IMR-90 (cell line): ENCODE measurements at regions not wholly inside any gene's neighbourhood (a gene's known extent, or its start where the extent isn't known, plus 50 kb on each side); places are given as distances from the start of the nearest gene placed in this dataset.

Experiments used
- ATAC-seq: fragments of 200-7000 bp; cut with Tn5 transposase; 2 replicates; pipeline ENCODE4 v1.9.1; 2020; ENCODE audit warnings: low read depth, mild to moderate bottlenecking, moderate library complexity
- BruUV-seq: library from RNA; stranded (reverse); fragments of 400-500 nt; replicated peaks from 2 replicates; lab custom pipeline; 2021; lab: Mats Ljungman, UMichigan
- CTCF ChIA-PET: fragments of 300-600 bp; formaldehyde crosslinking; extraction: SDS; loops from one replicate; lab custom pipeline; 2021; ENCODE audit warnings: antibody characterized with exemption; lab: Yijun Ruan, JAX
- POLR2A ChIA-PET: fragments of 300-600 bp; sonication (Branson Sonifier 250); formaldehyde crosslinking; loops from one replicate; lab custom pipeline; 2022; ENCODE audit warnings: antibody characterized with exemption; ENCODE audit not compliant: unreplicated experiment; lab: Charles Lee
- DNase-seq: peaks from one replicate; pipeline ENCODE4 v3.0.0; 2013
- H2AFZ ChIP-seq: replicated peaks from 2 replicates; pipeline ENCODE3; 2013; ENCODE audit warnings: low read length, mild to moderate bottlenecking; ENCODE audit not compliant: poor library complexity
- H2AK5ac ChIP-seq: 2 replicates; pipeline ENCODE4 v1.6.1; 2013; ENCODE audit warnings: low read depth, low read length, inconsistent platforms
- H2AK9ac ChIP-seq: replicated peaks from 2 replicates; pipeline ENCODE3; 2013; ENCODE audit warnings: mild to moderate bottlenecking, low read depth, low read length, moderate library complexity; ENCODE audit not compliant: poor library complexity
- H2BK120ac ChIP-seq: 2 replicates; pipeline ENCODE4 v1.6.1; 2013; ENCODE audit warnings: low read depth, low read length, inconsistent platforms
- H2BK15ac ChIP-seq: 3 replicates; pipeline ENCODE4 v1.6.1; 2013; ENCODE audit warnings: low read depth, low read length, inconsistent platforms
- H2BK20ac ChIP-seq: 2 replicates; pipeline ENCODE4 v1.6.1; 2013; ENCODE audit warnings: low read depth, mild to moderate bottlenecking, inconsistent platforms, low read length, moderate library complexity
- H2BK5ac ChIP-seq: 2 replicates; pipeline ENCODE4 v1.6.1; 2013; ENCODE audit warnings: mild to moderate bottlenecking, low read depth, low read length, inconsistent platforms; ENCODE audit not compliant: poor library complexity, severe bottlenecking
- H3K14ac ChIP-seq: replicated peaks from 2 replicates; pipeline ENCODE4 v1.6.1; 2013; ENCODE audit warnings: low read depth, low read length, inconsistent platforms
- H3K18ac ChIP-seq: 2 replicates; pipeline ENCODE4 v1.6.1; 2013; ENCODE audit warnings: low read depth, low read length, control low read depth
- H3K23ac ChIP-seq: 2 replicates; pipeline ENCODE4 v1.6.1; 2013; ENCODE audit warnings: low read depth, low read length, inconsistent platforms
- H3K27ac ChIP-seq: 2 replicates; pipeline ENCODE4 v1.5.1; 2013; ENCODE audit warnings: mild to moderate bottlenecking, control low read depth, low read length; ENCODE audit not compliant: insufficient read depth
- H3K27me3 ChIP-seq: 2 replicates; pipeline ENCODE4 v1.6.1; 2013; ENCODE audit warnings: low read length; ENCODE audit not compliant: control insufficient read depth, insufficient read depth
- H3K36me3 ChIP-seq: 2 replicates; pipeline ENCODE4 v1.6.1; 2013; ENCODE audit warnings: low read length, mixed read lengths; ENCODE audit not compliant: control insufficient read depth, insufficient read depth
- H3K4ac ChIP-seq: 2 replicates; pipeline ENCODE4 v1.6.1; 2013; ENCODE audit warnings: low read depth, low read length, inconsistent platforms
- H3K4me1 ChIP-seq: 2 replicates; pipeline ENCODE4 v1.6.1; 2013; ENCODE audit warnings: low read length, mixed read lengths; ENCODE audit not compliant: control insufficient read depth, insufficient read depth
- H3K4me2 ChIP-seq: 2 replicates; pipeline ENCODE4 v1.6.1; 2013; ENCODE audit warnings: low read depth, mild to moderate bottlenecking, control low read depth, low read length, moderate library complexity
- H3K4me3 ChIP-seq: 2 replicates; pipeline ENCODE4 v1.5.1; 2013; ENCODE audit warnings: low read depth, mild to moderate bottlenecking, control low read depth, low read length, moderate library complexity; ENCODE audit not compliant: insufficient read depth
- H3K56ac ChIP-seq: 2 replicates; pipeline ENCODE4 v1.6.1; 2013; ENCODE audit warnings: low read length, inconsistent platforms; ENCODE audit not compliant: insufficient read depth; ENCODE audit errors: extremely low read depth
- H3K79me1 ChIP-seq, 2 experiments: 2 replicates each; pipeline ENCODE4 v1.6.1; 2013; ENCODE audit warnings: low read length in 2 of 2, inconsistent platforms in 1 of 2, low read depth in 1 of 2
- H3K9ac ChIP-seq: 2 replicates; pipeline ENCODE4 v1.6.1; 2013; ENCODE audit warnings: low read depth, low read length, control low read depth
- H3K9me1 ChIP-seq: 2 replicates; pipeline ENCODE4 v1.6.1; 2013; ENCODE audit warnings: low read length, inconsistent platforms; ENCODE audit not compliant: insufficient read depth
- H3K9me3 ChIP-seq: 2 replicates; pipeline ENCODE4 v1.6.1; 2013; ENCODE audit warnings: low read length; ENCODE audit not compliant: control insufficient read depth, insufficient read depth
- H4K20me1 ChIP-seq: 2 replicates; pipeline ENCODE4 v1.6.1; 2013; ENCODE audit warnings: low read length, inconsistent platforms; ENCODE audit not compliant: insufficient read depth
- H4K5ac ChIP-seq: 2 replicates; pipeline ENCODE4 v1.6.1; 2013; ENCODE audit warnings: mild to moderate bottlenecking, low read depth, low read length, control low read depth
- H4K8ac ChIP-seq, 2 experiments: 2 replicates each; pipeline ENCODE4 v1.6.1; 2013; ENCODE audit warnings: low read depth in 2 of 2, low read length in 2 of 2, control low read depth in 1 of 2, inconsistent platforms in 1 of 2
- H4K91ac ChIP-seq: 2 replicates; pipeline ENCODE4 v1.6.1; 2013; ENCODE audit warnings: low read depth, low read length, inconsistent platforms; ENCODE audit not compliant: insufficient read depth
- CHD1 ChIP-seq: IDR thresholded peaks from 2 replicates; pipeline ENCODE4 v1.6.1; 2012; ENCODE audit warnings: low read depth, low read length, improper control_type of control experiment
- MAFK ChIP-seq: IDR thresholded peaks from 2 replicates; pipeline ENCODE4 v1.6.1; 2012; ENCODE audit warnings: low read depth, low read length, improper control_type of control experiment
- MAZ ChIP-seq: IDR thresholded peaks from 2 replicates; pipeline ENCODE4 v1.6.1; 2012; ENCODE audit warnings: low read depth, mild to moderate bottlenecking, low read length, improper control_type of control experiment, moderate library complexity, borderline replicate concordance
- MXI1 ChIP-seq: IDR thresholded peaks from 2 replicates; pipeline ENCODE4 v1.6.1; 2012; ENCODE audit warnings: low read depth, mild to moderate bottlenecking, low read length, moderate library complexity, borderline replicate concordance
- POLR2A ChIP-seq: IDR thresholded peaks from 2 replicates; pipeline ENCODE4 v1.6.1; 2012; ENCODE audit warnings: mild to moderate bottlenecking, low read depth, low read length
- RAD21 ChIP-seq: IDR thresholded peaks from 2 replicates; pipeline ENCODE4 v1.6.1; 2012; ENCODE audit warnings: low read length, improper control_type of control experiment
- RCOR1 ChIP-seq: IDR thresholded peaks from 2 replicates; pipeline ENCODE4 v1.6.1; 2012; ENCODE audit warnings: mild to moderate bottlenecking, low read length, improper control_type of control experiment; ENCODE audit not compliant: insufficient replicate concordance
- RFX5 ChIP-seq: IDR thresholded peaks from 2 replicates; pipeline ENCODE4 v1.8.0; 2012; ENCODE audit warnings: low read depth, mild to moderate bottlenecking, low read length, moderate library complexity
- SMC3 ChIP-seq: fragments of 150-350 bp; IDR thresholded peaks from 2 replicates; pipeline ENCODE4 v1.6.1; 2016; ENCODE audit warnings: low read depth, mild to moderate bottlenecking, antibody characterized with exemption, low read length, moderate library complexity
- WGBS, 2 experiments: methylation state at CpG; one replicate each; pipeline versions ENCODE4 v1.1.5 to v1.1.7; 2013; ENCODE audit warnings: missing lambda C conversion rate in 2 of 2; ENCODE audit not compliant: insufficient read length in 1 of 2; ENCODE audit errors: extremely low coverage in 2 of 2; 5-methylcytosine and 5-hydroxymethylcytosine counted together
- dilution Hi-C: fragments of 300-500 bp; cut with HindIII; formaldehyde crosslinking; loops from one replicate; pipeline ENCODE4 v1.14.3; 2018; ENCODE audit warnings: low sequenced_read_pairs; ENCODE audit not compliant: unreplicated experiment
- in situ Hi-C: fragments of 300-500 bp; cut with MboI; formaldehyde crosslinking; loops from 3 replicates; pipeline ENCODE4 v1.14.3; 2019; ENCODE audit warnings: low sequenced_read_pairs, inconsistent platforms, mixed read lengths
- intact Hi-C: fragments of 100-400 bp; cut with micrococcal nuclease; formaldehyde crosslinking; loops from 2 replicates; pipeline ENCODE4 v1.10.0; 2022
- TF ChIP-seq, protein P1 (sequence below): fragments of 150-350 bp; IDR thresholded peaks from 2 replicates; pipeline ENCODE4 v1.6.1; 2016; ENCODE audit warnings: low read depth, mild to moderate bottlenecking, low read length, moderate library complexity, borderline replicate concordance
- TF ChIP-seq, protein P2 (sequence below): conservative IDR thresholded peaks from 2 replicates; pipeline ENCODE4 v1.5.1; 2012; ENCODE audit warnings: mild to moderate bottlenecking, low read depth, low read length, improper control_type of control experiment
- TF ChIP-seq, protein P3 (sequence below): fragments of 150-350 bp; IDR thresholded peaks from 2 replicates; pipeline ENCODE4 v1.6.1; 2017; ENCODE audit warnings: mild to moderate bottlenecking, antibody characterized with exemption, low read length, low read depth

DNA sequence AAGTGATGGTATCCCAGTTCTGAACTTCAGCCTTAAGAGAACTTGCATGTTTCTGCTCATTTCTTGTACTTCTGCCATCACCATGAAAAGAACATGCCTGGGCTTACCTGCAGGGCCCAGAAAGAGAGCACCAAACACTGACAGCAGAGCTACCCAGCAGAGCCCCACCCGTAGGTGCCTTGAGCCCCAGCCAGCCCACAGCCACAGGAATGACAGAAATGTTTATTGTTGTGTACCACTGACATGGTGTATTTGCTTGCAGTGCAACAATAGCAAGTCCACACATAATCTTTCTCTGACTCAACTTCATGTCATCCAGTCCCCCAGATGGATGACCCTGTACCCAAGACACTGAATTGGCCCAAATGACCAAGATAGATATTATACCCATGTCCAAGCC is 195.2 kb downstream of the TSHZ3 start:
- DNase-seq (peak; percentile 4), ATAC-seq (no peak; the same call in 1 of the 2 replicates)
- Histone ChIP-seq H2BK20ac (peak overlapping the region; percentile 61; the same call in 1 of the 2 replicates), H3K4ac (peak overlapping the region; percentile 50; the same call in 1 of the 2 replicates), H3K27me3 (no peaks in the 10 kb centered on the region), H3K14ac (peak overlapping the region; percentile 60; the same call in 1 of the 2 replicates), H4K91ac (no peak overlapping the region; the same call in 1 of the 2 replicates), H3K18ac (peak overlapping the region; percentile 35; the same call in 1 of the 2 replicates), H3K4me1 (peaks cover 4% of the 10 kb centered on the region; the same call in 1 of the 2 replicates), H3K9me3 (no peaks in the 10 kb centered on the region), H2AFZ (peak overlapping the region; percentile 61), H4K8ac (peak overlapping the region in 1 of 2 experiments; percentile 31; a peak in 1 of 4 replicates), H3K23ac (no peak overlapping the region), H4K20me1 (no peaks in the 10 kb centered on the region), H3K9me1 (no peaks in the 10 kb centered on the region), H3K9ac (no peak overlapping the region), H3K79me1 (no peaks in the 10 kb centered on the region), H3K36me3 (no peaks in the 10 kb centered on the region), H2BK5ac (no peak overlapping the region), H3K56ac (no peak overlapping the region), H2BK120ac (peak overlapping the region; percentile 71; the same call in 1 of the 2 replicates), H2AK9ac (no peak overlapping the region), H3K4me3 (no peak overlapping the region), H2BK15ac (no peak overlapping the region), H3K27ac (no peak overlapping the region), H3K4me2 (no peak overlapping the region), H2AK5ac (0 out of 2 replicates have a peak overlapping the region, but pooled peaks have one; percentile 15), H4K5ac (no peak overlapping the region)
- POLR2A ChIA-PET = no interaction called here
- CTCF ChIA-PET = no interaction called here
- dilution Hi-C loops = no loop called here
- intact Hi-C loops = no loop called here
- BruUV-seq = no TSS peak
- in situ Hi-C loops = no loop called here
- TF ChIP-seq, protein P1, sequence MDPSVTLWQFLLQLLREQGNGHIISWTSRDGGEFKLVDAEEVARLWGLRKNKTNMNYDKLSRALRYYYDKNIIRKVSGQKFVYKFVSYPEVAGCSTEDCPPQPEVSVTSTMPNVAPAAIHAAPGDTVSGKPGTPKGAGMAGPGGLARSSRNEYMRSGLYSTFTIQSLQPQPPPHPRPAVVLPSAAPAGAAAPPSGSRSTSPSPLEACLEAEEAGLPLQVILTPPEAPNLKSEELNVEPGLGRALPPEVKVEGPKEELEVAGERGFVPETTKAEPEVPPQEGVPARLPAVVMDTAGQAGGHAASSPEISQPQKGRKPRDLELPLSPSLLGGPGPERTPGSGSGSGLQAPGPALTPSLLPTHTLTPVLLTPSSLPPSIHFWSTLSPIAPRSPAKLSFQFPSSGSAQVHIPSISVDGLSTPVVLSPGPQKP = no peak
- TF ChIP-seq MAZ = no peak
- no peak for TF ChIP-seq RAD21
- TF ChIP-seq, protein P2, sequence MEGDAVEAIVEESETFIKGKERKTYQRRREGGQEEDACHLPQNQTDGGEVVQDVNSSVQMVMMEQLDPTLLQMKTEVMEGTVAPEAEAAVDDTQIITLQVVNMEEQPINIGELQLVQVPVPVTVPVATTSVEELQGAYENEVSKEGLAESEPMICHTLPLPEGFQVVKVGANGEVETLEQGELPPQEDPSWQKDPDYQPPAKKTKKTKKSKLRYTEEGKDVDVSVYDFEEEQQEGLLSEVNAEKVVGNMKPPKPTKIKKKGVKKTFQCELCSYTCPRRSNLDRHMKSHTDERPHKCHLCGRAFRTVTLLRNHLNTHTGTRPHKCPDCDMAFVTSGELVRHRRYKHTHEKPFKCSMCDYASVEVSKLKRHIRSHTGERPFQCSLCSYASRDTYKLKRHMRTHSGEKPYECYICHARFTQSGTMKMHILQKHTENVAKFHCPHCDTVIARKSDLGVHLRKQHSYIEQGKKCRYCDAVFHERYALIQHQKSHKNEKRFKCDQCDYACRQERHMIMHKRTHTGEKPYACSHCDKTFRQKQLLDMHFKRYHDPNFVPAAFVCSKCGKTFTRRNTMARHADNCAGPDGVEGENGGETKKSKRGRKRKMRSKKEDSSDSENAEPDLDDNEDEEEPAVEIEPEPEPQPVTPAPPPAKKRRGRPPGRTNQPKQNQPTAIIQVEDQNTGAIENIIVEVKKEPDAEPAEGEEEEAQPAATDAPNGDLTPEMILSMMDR = no peak
- no peak for TF ChIP-seq MXI1
- no peak for TF ChIP-seq MAFK
- TF ChIP-seq RFX5 = no peak
- TF ChIP-seq CHD1 = no peak
- no peak for TF ChIP-seq POLR2A
- no peak for TF ChIP-seq RCOR1
- TF ChIP-seq SMC3 = no peak
- TF ChIP-seq, protein P3, sequence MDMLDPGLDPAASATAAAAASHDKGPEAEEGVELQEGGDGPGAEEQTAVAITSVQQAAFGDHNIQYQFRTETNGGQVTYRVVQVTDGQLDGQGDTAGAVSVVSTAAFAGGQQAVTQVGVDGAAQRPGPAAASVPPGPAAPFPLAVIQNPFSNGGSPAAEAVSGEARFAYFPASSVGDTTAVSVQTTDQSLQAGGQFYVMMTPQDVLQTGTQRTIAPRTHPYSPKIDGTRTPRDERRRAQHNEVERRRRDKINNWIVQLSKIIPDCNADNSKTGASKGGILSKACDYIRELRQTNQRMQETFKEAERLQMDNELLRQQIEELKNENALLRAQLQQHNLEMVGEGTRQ = no peak
- no CpG with 5 or more reads among the region's 1 CpG for WGBS, 2 experiments
